PFSK-1 (cell line): ENCODE measurements at regions not wholly inside any gene's neighbourhood (a gene's known extent, or its start where the extent isn't known, plus 50 kb on each side); places are given as distances from the start of the nearest gene placed in this dataset.

Experiments
- POLR2AphosphoS5 ChIP-seq: IDR thresholded peaks from 2 replicates; pipeline ENCODE4 v1.6.1; 2012; ENCODE audit warnings: low read depth, mild to moderate bottlenecking, control low read depth, low read length, moderate library complexity
- SIN3A ChIP-seq: IDR thresholded peaks from 2 replicates; pipeline ENCODE4 v1.6.1; 2012; ENCODE audit warnings: mild to moderate bottlenecking, low read length, moderate library complexity, borderline replicate concordance; ENCODE audit not compliant: insufficient read depth
- TF ChIP-seq, protein P1 (sequence below), 2 experiments: IDR thresholded peaks; 2 replicates each; pipeline versions ENCODE4 v1.6.1 to v1.8.0; 2011 to 2012; ENCODE audit warnings: low read depth in 2 of 2, low read length in 2 of 2, control low read depth in 1 of 2, inconsistent platforms in 1 of 2, mild to moderate bottlenecking in 1 of 2, moderate library complexity in 1 of 2; ENCODE audit not compliant: insufficient read depth in 1 of 2

DNA sequence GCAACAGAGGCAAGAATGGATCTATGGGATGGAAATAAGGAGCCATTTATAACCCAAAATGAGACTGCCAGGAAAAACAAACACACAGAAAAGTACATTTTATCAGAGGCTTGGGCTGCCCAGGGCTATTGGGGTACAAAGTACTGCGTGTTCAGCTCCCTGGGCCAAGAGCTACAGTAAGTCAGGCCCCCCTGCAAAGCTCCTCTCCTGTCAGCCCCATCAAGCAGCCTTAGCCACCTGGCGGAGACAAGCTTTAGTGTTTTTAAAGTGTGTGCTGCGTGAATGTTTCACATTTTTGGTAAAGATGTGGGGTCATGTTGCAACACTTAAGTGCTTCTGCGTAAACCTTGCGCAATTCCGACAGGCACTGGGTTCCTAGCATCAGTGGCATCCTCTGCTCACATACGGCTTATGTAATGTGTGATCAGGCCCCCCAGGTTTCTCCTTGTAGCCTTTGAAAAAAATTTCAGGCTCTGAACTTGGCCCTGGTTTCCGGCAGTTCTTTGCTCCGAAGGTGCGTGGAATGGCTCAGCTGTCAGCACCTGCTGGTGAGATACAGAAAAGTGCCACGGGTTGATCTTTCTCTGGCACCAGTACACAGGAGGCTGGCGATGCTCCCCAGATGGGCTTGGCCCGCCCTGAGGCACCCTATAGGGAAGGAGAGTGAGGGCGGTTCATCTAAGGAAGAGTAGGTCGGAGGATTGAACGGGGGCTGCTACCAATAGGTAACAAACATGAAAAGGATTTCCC, 198.7 kb upstream of the EEA1 start:
- no peak for TF ChIP-seq SIN3A
- TF ChIP-seq POLR2AphosphoS5, result no peak
- TF ChIP-seq, protein P1, sequence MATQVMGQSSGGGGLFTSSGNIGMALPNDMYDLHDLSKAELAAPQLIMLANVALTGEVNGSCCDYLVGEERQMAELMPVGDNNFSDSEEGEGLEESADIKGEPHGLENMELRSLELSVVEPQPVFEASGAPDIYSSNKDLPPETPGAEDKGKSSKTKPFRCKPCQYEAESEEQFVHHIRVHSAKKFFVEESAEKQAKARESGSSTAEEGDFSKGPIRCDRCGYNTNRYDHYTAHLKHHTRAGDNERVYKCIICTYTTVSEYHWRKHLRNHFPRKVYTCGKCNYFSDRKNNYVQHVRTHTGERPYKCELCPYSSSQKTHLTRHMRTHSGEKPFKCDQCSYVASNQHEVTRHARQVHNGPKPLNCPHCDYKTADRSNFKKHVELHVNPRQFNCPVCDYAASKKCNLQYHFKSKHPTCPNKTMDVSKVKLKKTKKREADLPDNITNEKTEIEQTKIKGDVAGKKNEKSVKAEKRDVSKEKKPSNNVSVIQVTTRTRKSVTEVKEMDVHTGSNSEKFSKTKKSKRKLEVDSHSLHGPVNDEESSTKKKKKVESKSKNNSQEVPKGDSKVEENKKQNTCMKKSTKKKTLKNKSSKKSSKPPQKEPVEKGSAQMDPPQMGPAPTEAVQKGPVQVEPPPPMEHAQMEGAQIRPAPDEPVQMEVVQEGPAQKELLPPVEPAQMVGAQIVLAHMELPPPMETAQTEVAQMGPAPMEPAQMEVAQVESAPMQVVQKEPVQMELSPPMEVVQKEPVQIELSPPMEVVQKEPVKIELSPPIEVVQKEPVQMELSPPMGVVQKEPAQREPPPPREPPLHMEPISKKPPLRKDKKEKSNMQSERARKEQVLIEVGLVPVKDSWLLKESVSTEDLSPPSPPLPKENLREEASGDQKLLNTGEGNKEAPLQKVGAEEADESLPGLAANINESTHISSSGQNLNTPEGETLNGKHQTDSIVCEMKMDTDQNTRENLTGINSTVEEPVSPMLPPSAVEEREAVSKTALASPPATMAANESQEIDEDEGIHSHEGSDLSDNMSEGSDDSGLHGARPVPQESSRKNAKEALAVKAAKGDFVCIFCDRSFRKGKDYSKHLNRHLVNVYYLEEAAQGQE (IDR thresholded peaks at IDR 0.05; ENCODE audit: insufficient read depth in 1 of 2, low read depth in 2 of 2, low read length in 2 of 2), result no peak
